ENCODE measurements at regions not wholly inside any gene's neighbourhood (a gene's known extent, or its start where the extent isn't known, plus 50 kb on each side); places are given as distances from the start of the nearest gene placed in this dataset.

GRCh38 chr12:118884226-118884625 is 97.1 kb upstream of the SRRM4 start:
- TF ChIP-seq POLR2AphosphoS5 (IDR thresholded peaks at IDR 0.05) (no peak), CTCF (IDR thresholded peaks at IDR 0.05) (no peak)
